Esophagus squamous epithelium (tissue), 4 donors: ENCODE measurements at regions not wholly inside any gene's neighbourhood (a gene's known extent, or its start where the extent isn't known, plus 50 kb on each side); places are given as distances from the start of the nearest gene placed in this dataset.

Experiments used
- CTCF ChIP-seq, 6 experiments: fragments of 450-650 bp in 4 of 6; fragments of 200-600 bp in 2 of 6; sonication (generic) in 2 of 6; IDR thresholded peaks; one replicate each; pipeline ENCODE4 v1.5.1; 2016 to 2019; ENCODE audit warnings: antibody characterized with exemption in 6 of 6, mild to moderate bottlenecking in 4 of 6, moderate library complexity in 4 of 6
- POLR2A ChIP-seq, 4 donors: fragments of 450-650 bp; IDR thresholded peaks; one replicate each; pipeline ENCODE4 v1.6.1; 2017; ENCODE audit warnings: antibody characterized with exemption in 4 of 4, mild to moderate bottlenecking in 4 of 4, moderate library complexity in 3 of 4

GRCh38 chr2:144219979-144220378 lies 299.9 kb downstream of the ZEB2 start:
- TF ChIP-seq CTCF (IDR thresholded peaks at IDR 0.05) (no peak), POLR2A (IDR thresholded peaks at IDR 0.05) (no peak)
